Colonic mucosa (tissue), 4 donors: ENCODE measurements at regions not wholly inside any gene's neighbourhood (a gene's known extent, or its start where the extent isn't known, plus 50 kb on each side); places are given as distances from the start of the nearest gene placed in this dataset.

Experiments
- DNase-seq: peaks from one replicate; pipeline ENCODE4 v3.0.0-alpha.2; 2020
- H3K27ac ChIP-seq: fragments of 200-600 bp; one replicate; pipeline ENCODE4 v1.8.0; 2021
- H3K27me3 ChIP-seq: fragments of 200-600 bp; one replicate; pipeline ENCODE4 v1.8.0; 2021
- H3K36me3 ChIP-seq: fragments of 200-600 bp; one replicate; pipeline ENCODE4 v1.8.0; 2021
- H3K4me1 ChIP-seq: fragments of 200-600 bp; one replicate; pipeline ENCODE4 v1.8.0; 2021; ENCODE audit warnings: mild to moderate bottlenecking
- H3K4me3 ChIP-seq: fragments of 200-600 bp; one replicate; pipeline ENCODE4 v1.8.0; 2021
- H3K9ac ChIP-seq, 2 donors: one replicate each; pipeline ENCODE4 v1.7.0; 2013; ENCODE audit warnings: control low read depth in 2 of 2, low read depth in 2 of 2, low read length in 2 of 2
- H3K9me3 ChIP-seq: fragments of 200-600 bp; one replicate; pipeline ENCODE4 v1.8.0; 2021
- intact Hi-C: fragments of 100-400 bp; cut with DNase I; formaldehyde crosslinking; loops from one replicate; pipeline ENCODE4 v1.14.1; 2022
- TF ChIP-seq, protein P1 (sequence below): fragments of 200-600 bp; IDR thresholded peaks from one replicate; pipeline ENCODE4 v1.8.0; 2022; ENCODE audit warnings: antibody characterized with exemption, mild to moderate bottlenecking
- donor health status: healthy.
- donor health status: DM: no; HTN: no; CAD: no.
- donor health status: DM: no; HTN: no; CAD: no.

- H3K4me3 ChIP-seq, result no peak overlapping the region
- no peaks in the 10 kb centered on the region for H3K4me1 ChIP-seq
- TF ChIP-seq, protein P1, sequence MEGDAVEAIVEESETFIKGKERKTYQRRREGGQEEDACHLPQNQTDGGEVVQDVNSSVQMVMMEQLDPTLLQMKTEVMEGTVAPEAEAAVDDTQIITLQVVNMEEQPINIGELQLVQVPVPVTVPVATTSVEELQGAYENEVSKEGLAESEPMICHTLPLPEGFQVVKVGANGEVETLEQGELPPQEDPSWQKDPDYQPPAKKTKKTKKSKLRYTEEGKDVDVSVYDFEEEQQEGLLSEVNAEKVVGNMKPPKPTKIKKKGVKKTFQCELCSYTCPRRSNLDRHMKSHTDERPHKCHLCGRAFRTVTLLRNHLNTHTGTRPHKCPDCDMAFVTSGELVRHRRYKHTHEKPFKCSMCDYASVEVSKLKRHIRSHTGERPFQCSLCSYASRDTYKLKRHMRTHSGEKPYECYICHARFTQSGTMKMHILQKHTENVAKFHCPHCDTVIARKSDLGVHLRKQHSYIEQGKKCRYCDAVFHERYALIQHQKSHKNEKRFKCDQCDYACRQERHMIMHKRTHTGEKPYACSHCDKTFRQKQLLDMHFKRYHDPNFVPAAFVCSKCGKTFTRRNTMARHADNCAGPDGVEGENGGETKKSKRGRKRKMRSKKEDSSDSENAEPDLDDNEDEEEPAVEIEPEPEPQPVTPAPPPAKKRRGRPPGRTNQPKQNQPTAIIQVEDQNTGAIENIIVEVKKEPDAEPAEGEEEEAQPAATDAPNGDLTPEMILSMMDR, result no peak
- no peaks in the 10 kb centered on the region for H3K36me3 ChIP-seq
- no peak for DNase-seq
- intact Hi-C loops, result no loop called here
- no peaks in the 10 kb centered on the region for H3K9me3 ChIP-seq
- no peak overlapping the region for H3K27ac ChIP-seq
- no peak overlapping the region for H3K9ac ChIP-seq
- H3K27me3 ChIP-seq, result no peaks in the 10 kb centered on the region
Observed at GRCh38 chr5:91642581-91642980, 259.5 kb upstream of the ARRDC3 start.

DNA sequence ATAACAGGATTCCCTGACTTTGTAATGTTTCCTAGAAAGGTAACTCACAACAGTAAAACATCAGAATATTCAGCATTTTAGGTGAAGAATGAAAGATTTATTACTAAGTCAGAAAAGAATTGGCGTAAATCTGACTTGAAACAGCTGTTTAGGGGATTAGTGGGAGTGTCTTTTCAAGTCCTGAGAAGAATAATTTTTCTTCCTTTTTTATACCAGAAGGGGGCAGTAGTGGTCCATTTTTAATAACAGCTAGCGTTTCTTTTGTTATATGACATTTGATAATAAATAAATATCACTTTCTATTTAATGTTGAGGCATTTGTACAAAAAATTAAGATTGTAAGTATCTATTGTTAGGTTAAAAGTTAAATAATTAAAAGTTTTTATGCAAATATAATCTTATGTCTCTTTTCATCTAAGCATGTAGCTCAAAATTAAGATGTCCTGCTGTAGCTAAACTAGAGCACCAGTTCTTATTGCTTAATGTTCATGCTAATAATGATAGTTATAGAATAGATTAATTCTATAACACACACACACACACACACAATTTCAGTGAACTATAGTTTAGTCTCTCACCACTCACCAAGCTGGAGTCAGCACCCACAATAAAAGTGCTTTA lies 258.7 kb upstream of the ARRDC3 start:
- H3K4me1 ChIP-seq, result no peaks in the 10 kb centered on the region
- no peak for DNase-seq
- H3K9ac ChIP-seq, result no peak overlapping the region
- no peak overlapping the region for H3K27ac ChIP-seq
- no peak overlapping the region for H3K4me3 ChIP-seq
- no peaks in the 10 kb centered on the region for H3K36me3 ChIP-seq
- TF ChIP-seq, protein P1, result peak; percentile 53
- H3K27me3 ChIP-seq, result no peaks in the 10 kb centered on the region
- intact Hi-C loops, result no loop called here
- H3K9me3 ChIP-seq, result no peaks in the 10 kb centered on the region

DNA sequence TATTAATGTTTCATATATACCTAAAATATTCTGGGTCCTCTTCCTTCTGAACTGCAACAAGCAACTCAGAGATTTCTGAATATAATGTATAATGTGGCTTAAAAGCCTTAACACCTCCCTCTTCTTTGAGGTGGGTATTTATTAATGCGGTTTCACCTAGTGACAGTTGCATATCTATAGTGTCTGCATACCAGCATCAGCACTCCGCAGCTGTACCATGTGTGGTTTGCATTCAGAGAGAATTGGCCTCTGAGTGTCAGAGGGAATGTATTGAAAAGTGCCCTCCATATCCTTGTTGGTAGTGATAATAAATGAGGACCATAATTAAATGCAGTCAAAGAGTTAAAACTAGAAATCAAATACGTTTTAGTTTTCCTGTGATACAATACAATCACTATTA lies 256.6 kb upstream of the ARRDC3 start:
- H3K9me3 ChIP-seq, result no peaks in the 10 kb centered on the region
- H3K4me3 ChIP-seq, result no peak overlapping the region
- TF ChIP-seq, protein P1, result no peak
- H3K27me3 ChIP-seq, result no peaks in the 10 kb centered on the region
- H3K27ac ChIP-seq, result no peak overlapping the region
- DNase-seq, result no peak
- H3K4me1 ChIP-seq, result no peaks in the 10 kb centered on the region
- intact Hi-C loops, result no loop called here
- H3K36me3 ChIP-seq, result no peaks in the 10 kb centered on the region
- no peak overlapping the region for H3K9ac ChIP-seq

DNA sequence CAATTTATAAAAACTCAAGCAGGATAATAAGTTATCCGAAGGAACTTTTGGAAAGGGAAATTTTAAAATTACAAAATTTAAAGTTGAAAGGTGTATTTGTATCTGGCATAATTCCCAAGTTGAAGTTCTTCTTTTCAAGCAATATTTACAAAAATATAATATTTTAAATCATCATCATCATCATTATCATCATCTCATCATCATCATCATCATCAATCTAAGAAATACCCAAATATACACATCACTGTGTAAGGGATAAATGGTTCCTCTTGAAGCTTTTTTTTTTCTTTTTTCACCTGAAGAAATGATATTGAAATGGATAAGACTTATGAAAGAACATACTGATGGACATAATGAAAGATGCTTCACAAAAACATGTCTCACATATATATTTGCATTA lies 254.9 kb upstream of the ARRDC3 start:
- intact Hi-C loops, result no loop called here
- no peaks in the 10 kb centered on the region for H3K9me3 ChIP-seq
- no peak overlapping the region for H3K27ac ChIP-seq
- no peaks in the 10 kb centered on the region for H3K36me3 ChIP-seq
- no peaks in the 10 kb centered on the region for H3K4me1 ChIP-seq
- H3K9ac ChIP-seq, result no peak overlapping the region
- H3K27me3 ChIP-seq, result no peaks in the 10 kb centered on the region
- H3K4me3 ChIP-seq, result no peak overlapping the region
- TF ChIP-seq, protein P1, result no peak
- DNase-seq, result no peak

DNA sequence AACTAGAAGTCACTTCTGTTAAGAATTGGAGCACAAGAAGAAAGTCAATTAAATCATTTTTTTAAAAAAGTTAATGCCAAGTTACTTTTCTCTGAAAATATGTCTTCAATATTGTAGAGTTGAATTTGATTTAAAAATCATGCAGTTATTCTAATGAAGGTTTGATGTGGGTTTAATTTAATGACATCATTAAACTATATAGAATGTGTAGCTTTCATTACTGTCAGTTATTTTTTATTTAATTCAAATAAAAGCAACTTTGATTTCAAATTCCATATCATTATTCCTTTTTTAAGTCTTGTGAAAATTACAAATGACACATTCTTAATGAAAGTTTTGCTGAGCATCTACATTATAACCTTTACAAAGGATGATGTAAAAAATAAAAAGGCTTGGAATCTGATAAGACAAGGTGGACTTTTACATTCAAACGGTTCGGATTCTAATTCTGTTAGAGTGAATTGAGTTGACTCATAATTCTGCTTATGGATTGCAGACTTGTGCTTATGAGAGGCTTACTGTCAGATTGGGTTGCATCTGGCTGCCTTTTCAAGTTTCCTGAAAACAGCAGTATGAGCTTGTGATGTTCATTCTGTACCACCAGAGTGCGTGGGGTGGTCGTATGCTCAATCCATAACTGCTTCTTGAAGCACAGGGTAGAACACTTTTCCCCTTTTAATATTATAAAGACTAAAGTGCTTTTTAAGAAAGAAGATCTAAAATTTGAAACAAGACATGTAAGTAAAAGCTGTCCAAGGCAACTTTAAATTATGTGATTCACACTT lies 253.0 kb upstream of the ARRDC3 start:
- Histone ChIP-seq H3K4me1 (no peaks in the 10 kb centered on the region), H3K9me3 (no peaks in the 10 kb centered on the region), H3K27me3 (no peaks in the 10 kb centered on the region), H3K4me3 (no peak overlapping the region), H3K9ac (no peak overlapping the region), H3K36me3 (no peaks in the 10 kb centered on the region), H3K27ac (no peak overlapping the region)
- TF ChIP-seq, protein P1, result no peak
- intact Hi-C loops, result no loop called here
- no peak for DNase-seq
